Activated naive CD4-positive, alpha-beta T cell treated with anti-CD3 and anti-CD28 coated beads, Interleukin-2, amount 10 ng/mL, durations not matched to agents 7 days and 5 days (primary cell): ENCODE measurements at regions not wholly inside any gene's neighbourhood (a gene's known extent, or its start where the extent isn't known, plus 50 kb on each side); places are given as distances from the start of the nearest gene placed in this dataset.

Source experiments
- CTCF ChIA-PET: fragments of 350-600 bp; sonication (Branson Sonifier 250); formaldehyde crosslinking; loops from one replicate; lab custom pipeline; 2021; ENCODE audit warnings: antibody characterized with exemption; lab: Charles Lee
- DNase-seq: peaks from one replicate; pipeline ENCODE4 v3.0.0-alpha.2; 2020
- H3K27ac Mint-ChIP-seq: one replicate; pipeline ENCODE4 v1.8.0; 2021; ENCODE audit warnings: mild to moderate bottlenecking, moderate library complexity, mixed read lengths
- H3K27me3 Mint-ChIP-seq: one replicate; pipeline ENCODE4 v1.8.0; 2021; ENCODE audit warnings: mild to moderate bottlenecking, mixed read lengths
- H3K36me3 Mint-ChIP-seq: one replicate; pipeline ENCODE4 v1.8.0; 2021; ENCODE audit warnings: mixed read lengths
- H3K4me1 Mint-ChIP-seq: one replicate; pipeline ENCODE4 v1.8.0; 2021; ENCODE audit warnings: mixed read lengths
- H3K4me3 Mint-ChIP-seq: one replicate; pipeline ENCODE4 v1.8.0; 2021; ENCODE audit warnings: mild to moderate bottlenecking, moderate library complexity, mixed read lengths
- H3K9me3 Mint-ChIP-seq: one replicate; pipeline ENCODE4 v1.8.0; 2021; ENCODE audit warnings: mixed read lengths

GRCh38 chr2:19674051-19675002, 227.5 kb downstream of the TTC32 start:
- H3K27ac Mint-ChIP-seq = no peak overlapping the region
- DNase-seq = no peak
- no peaks in the 10 kb centered on the region for H3K4me1 Mint-ChIP-seq
- no peaks in the 10 kb centered on the region for H3K9me3 Mint-ChIP-seq
- H3K36me3 Mint-ChIP-seq = no peaks in the 10 kb centered on the region
- CTCF ChIA-PET = no interaction called here
- H3K4me3 Mint-ChIP-seq = no peak overlapping the region
- peaks cover 20% of the 10 kb centered on the region for H3K27me3 Mint-ChIP-seq

DNA sequence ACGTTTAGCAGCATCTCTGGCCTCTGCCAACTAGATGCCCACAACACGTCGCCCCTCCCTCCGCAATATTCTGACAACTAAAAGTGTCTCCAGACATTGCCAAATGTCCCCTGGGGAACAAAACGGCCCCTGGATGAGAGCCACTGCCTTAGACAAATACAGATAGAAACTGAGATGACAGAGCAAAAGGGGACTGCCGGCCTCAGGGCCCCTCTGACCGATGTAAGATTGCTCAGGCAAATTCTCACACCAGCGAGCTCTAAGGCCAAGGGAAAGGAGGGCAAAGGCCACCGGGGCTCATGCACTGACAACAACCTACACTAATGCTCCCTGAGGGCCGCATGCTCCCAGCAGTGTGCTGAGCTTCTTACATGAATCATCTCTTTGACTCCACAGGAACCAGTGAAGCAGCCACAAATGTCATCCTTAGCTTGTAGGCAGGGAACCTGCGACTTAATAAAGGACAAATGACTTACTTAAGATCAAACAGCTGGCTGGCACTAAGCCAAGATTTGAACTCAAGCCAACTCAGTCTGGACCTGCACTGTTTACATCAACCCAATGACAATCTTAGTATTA, 228.5 kb downstream of the TTC32 start:
- H3K36me3 Mint-ChIP-seq = no peaks in the 10 kb centered on the region
- peaks cover 29% of the 10 kb centered on the region for H3K27me3 Mint-ChIP-seq
- no peak overlapping the region for H3K4me3 Mint-ChIP-seq
- DNase-seq = no peak
- H3K4me1 Mint-ChIP-seq = no peaks in the 10 kb centered on the region
- H3K27ac Mint-ChIP-seq = no peak overlapping the region
- CTCF ChIA-PET = no interaction called here
- no peaks in the 10 kb centered on the region for H3K9me3 Mint-ChIP-seq

- Mint-ChIP-seq H3K4me3 (no peak overlapping the region), H3K4me1 (no peaks in the 10 kb centered on the region), H3K9me3 (no peaks in the 10 kb centered on the region), H3K27ac (no peak overlapping the region), H3K36me3 (no peaks in the 10 kb centered on the region), H3K27me3 (peaks cover 29% of the 10 kb centered on the region)
- DNase-seq = no peak
- CTCF ChIA-PET = no interaction called here
These were observed 229.9 kb downstream of the TTC32 start for GRCh38 chr2:19671916-19672315.

- Mint-ChIP-seq H3K4me1 (no peaks in the 10 kb centered on the region), H3K36me3 (no peaks in the 10 kb centered on the region), H3K27me3 (peaks cover 29% of the 10 kb centered on the region), H3K27ac (no peak overlapping the region), H3K4me3 (no peak overlapping the region), H3K9me3 (no peaks in the 10 kb centered on the region)
- CTCF ChIA-PET = no interaction called here
- no peak for DNase-seq
These were observed 230.5 kb downstream of the TTC32 start for GRCh38 chr2:19671311-19671710.

DNA sequence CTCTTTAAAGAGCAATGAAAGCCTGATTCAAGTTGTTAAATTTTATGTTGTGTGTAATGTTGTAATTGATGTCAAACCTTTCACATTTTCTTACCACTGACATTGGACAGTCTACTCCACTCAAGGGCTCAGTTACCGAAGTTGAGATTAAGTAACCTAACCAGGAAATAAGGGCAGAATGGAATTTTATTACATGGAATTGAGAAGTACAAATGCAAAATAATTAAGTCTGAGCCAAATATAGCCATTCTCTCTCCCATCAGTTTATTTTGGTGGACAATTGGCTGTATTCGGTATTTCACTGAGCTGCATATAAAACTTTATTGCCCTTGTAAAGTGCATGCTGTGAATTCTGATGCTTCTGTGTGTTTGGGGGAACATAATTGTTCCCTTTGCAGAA, 231.5 kb downstream of the TTC32 start:
- Mint-ChIP-seq H3K4me1 (no peaks in the 10 kb centered on the region), H3K9me3 (no peaks in the 10 kb centered on the region), H3K36me3 (no peaks in the 10 kb centered on the region), H3K27ac (no peak overlapping the region), H3K27me3 (peaks cover 23% of the 10 kb centered on the region), H3K4me3 (no peak overlapping the region)
- CTCF ChIA-PET = no interaction called here
- no peak for DNase-seq

GRCh38 chr2:19669559-19669958, 232.2 kb downstream of the TTC32 start:
- Mint-ChIP-seq H3K36me3 (no peaks in the 10 kb centered on the region), H3K27ac (no peak overlapping the region), H3K9me3 (no peaks in the 10 kb centered on the region), H3K4me1 (no peaks in the 10 kb centered on the region), H3K27me3 (peaks cover 15% of the 10 kb centered on the region), H3K4me3 (no peak overlapping the region)
- CTCF ChIA-PET = no interaction called here
- DNase-seq = no peak

- no peaks in the 10 kb centered on the region for H3K9me3 Mint-ChIP-seq
- H3K4me1 Mint-ChIP-seq = no peaks in the 10 kb centered on the region
- CTCF ChIA-PET = no interaction called here
- peaks cover 14% of the 10 kb centered on the region for H3K27me3 Mint-ChIP-seq
- DNase-seq = no peak
- no peak overlapping the region for H3K27ac Mint-ChIP-seq
- H3K36me3 Mint-ChIP-seq = no peaks in the 10 kb centered on the region
- no peak overlapping the region for H3K4me3 Mint-ChIP-seq
These were observed 232.7 kb downstream of the TTC32 start for GRCh38 chr2:19669126-19669525.

DNA sequence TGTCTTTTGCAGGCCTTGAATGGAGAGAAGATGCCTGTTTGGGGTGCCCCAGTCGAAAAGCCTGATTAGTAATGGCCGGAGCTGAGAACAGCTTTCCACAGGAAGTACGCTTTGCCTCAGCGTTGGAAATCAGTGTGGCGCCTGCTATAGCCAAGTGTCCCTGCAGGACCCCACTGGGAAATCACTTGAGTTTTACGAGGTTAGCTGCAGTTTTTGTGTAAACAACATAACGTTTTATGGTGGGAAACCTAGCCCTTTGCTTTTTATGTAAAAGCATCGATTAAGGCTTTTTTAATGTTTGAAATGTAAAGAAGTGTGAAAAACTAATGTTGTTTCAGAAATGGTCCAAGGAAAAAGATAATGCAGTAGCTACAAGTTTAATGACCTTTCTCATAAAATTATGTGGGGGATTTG, 234.2 kb downstream of the TTC32 start:
- Mint-ChIP-seq H3K9me3 (no peaks in the 10 kb centered on the region), H3K27me3 (peaks cover 16% of the 10 kb centered on the region), H3K4me1 (no peaks in the 10 kb centered on the region), H3K36me3 (no peaks in the 10 kb centered on the region), H3K4me3 (no peak overlapping the region), H3K27ac (no peak overlapping the region)
- no peak for DNase-seq
- CTCF ChIA-PET = no interaction called here

DNA sequence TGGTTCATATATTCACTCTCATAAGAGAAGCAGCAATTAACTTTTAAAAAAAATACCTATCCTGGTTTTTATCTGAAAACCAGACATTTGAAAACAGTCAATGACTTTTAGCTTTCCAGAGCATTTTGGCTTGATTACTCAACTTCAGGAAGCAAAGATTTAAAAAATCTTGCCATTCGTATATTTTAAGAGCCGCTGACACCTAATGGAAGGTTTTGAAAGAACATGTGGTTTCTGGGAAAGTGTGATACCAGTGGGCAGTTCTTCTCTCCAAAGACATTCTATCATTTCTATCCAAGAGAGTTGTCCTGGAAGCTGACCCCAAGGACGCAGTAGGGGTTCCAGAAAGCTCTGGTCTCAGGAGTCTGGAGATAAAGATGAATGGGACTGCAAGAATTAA, 234.7 kb downstream of the TTC32 start:
- H3K4me1 Mint-ChIP-seq = no peaks in the 10 kb centered on the region
- no peak for DNase-seq
- H3K27me3 Mint-ChIP-seq = peaks cover 16% of the 10 kb centered on the region
- H3K27ac Mint-ChIP-seq = no peak overlapping the region
- H3K36me3 Mint-ChIP-seq = no peaks in the 10 kb centered on the region
- CTCF ChIA-PET = no interaction called here
- no peaks in the 10 kb centered on the region for H3K9me3 Mint-ChIP-seq
- H3K4me3 Mint-ChIP-seq = no peak overlapping the region

DNA sequence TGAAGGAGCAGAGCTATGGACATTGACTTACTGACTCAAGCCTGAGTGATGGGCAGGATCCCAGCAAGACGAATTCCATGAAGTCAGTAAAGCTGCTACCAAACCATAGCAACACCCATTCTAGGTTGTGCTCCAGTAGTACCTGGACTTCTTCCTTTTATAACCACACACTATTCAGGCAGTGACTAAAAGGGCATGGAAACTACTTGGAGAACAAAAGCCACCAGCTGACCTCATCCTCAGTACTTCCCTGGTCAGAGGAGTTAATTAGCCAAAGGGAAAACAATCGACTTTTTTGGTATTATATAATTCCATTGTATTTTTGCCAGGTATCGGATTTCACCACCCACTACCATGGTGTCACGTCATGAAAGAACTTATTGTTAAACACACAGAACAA, 237.1 kb downstream of the TTC32 start:
- CTCF ChIA-PET = no interaction called here
- Mint-ChIP-seq H3K4me1 (no peaks in the 10 kb centered on the region), H3K4me3 (no peak overlapping the region), H3K27ac (no peak overlapping the region), H3K36me3 (no peaks in the 10 kb centered on the region), H3K27me3 (peaks cover 14% of the 10 kb centered on the region), H3K9me3 (no peaks in the 10 kb centered on the region)
- no peak for DNase-seq

GRCh38 chr2:19659024-19659792, 242.6 kb downstream of the TTC32 start:
- Mint-ChIP-seq H3K27me3 (peaks cover 3% of the 10 kb centered on the region), H3K27ac (no peak overlapping the region), H3K4me1 (no peaks in the 10 kb centered on the region), H3K4me3 (no peak overlapping the region), H3K9me3 (no peaks in the 10 kb centered on the region), H3K36me3 (no peaks in the 10 kb centered on the region)
- no peak for DNase-seq
- CTCF ChIA-PET = no interaction called here

GRCh38 chr2:19656011-19656410, 245.8 kb downstream of the TTC32 start:
- CTCF ChIA-PET = no interaction called here
- Mint-ChIP-seq H3K9me3 (no peaks in the 10 kb centered on the region), H3K27me3 (peaks cover 3% of the 10 kb centered on the region), H3K36me3 (no peaks in the 10 kb centered on the region), H3K27ac (no peak overlapping the region), H3K4me1 (no peaks in the 10 kb centered on the region), H3K4me3 (no peak overlapping the region)
- DNase-seq = no peak

GRCh38 chr2:19654310-19655090, 247.3 kb downstream of the TTC32 start:
- peaks cover 3% of the 10 kb centered on the region for H3K27me3 Mint-ChIP-seq
- H3K27ac Mint-ChIP-seq = no peak overlapping the region
- H3K4me3 Mint-ChIP-seq = no peak overlapping the region
- no peak for DNase-seq
- H3K36me3 Mint-ChIP-seq = no peaks in the 10 kb centered on the region
- CTCF ChIA-PET = no interaction called here
- no peaks in the 10 kb centered on the region for H3K9me3 Mint-ChIP-seq
- H3K4me1 Mint-ChIP-seq = no peaks in the 10 kb centered on the region

GRCh38 chr2:19653509-19653908, 248.3 kb downstream of the TTC32 start:
- CTCF ChIA-PET = no interaction called here
- no peaks in the 10 kb centered on the region for H3K4me1 Mint-ChIP-seq
- no peak for DNase-seq

More at GRCh38 chr2:19653509-19653908, 248.3 kb downstream of the TTC32 start:
- H3K27me3 Mint-ChIP-seq = peaks cover 3% of the 10 kb centered on the region
- H3K36me3 Mint-ChIP-seq = no peaks in the 10 kb centered on the region
- no peak overlapping the region for H3K27ac Mint-ChIP-seq
- no peak overlapping the region for H3K4me3 Mint-ChIP-seq
- no peaks in the 10 kb centered on the region for H3K9me3 Mint-ChIP-seq
